ENCODE measurements at regions not wholly inside any gene's neighbourhood (a gene's known extent, or its start where the extent isn't known, plus 50 kb on each side); places are given as distances from the start of the nearest gene placed in this dataset.
"Not testable (repeated sequence)": the region's sequence is repeated elsewhere in the genome, so short reads cannot be mapped to it uniquely, and the experiment has no call there.

- DNase-seq: no peak
These were observed 56.1 kb upstream of the TMEM132D start for GRCh38 chr12:129959889-129960288.

GRCh38 chr12:129961091-129961490 lies 57.3 kb upstream of the TMEM132D start:
- DNase-seq: no peak

GRCh38 chr12:129961856-129962255 lies 58.0 kb upstream of the TMEM132D start:
- DNase-seq: no peak

- DNase-seq: no peak
These were observed 60.5 kb upstream of the TMEM132D start for GRCh38 chr12:129964300-129964699.

- no peak for DNase-seq
These were observed 61.1 kb upstream of the TMEM132D start for GRCh38 chr12:129964826-129965457.

GRCh38 chr12:129966146-129966995 lies 62.5 kb upstream of the TMEM132D start:
- no peak for DNase-seq

- DNase-seq: no peak
These were observed 67.9 kb upstream of the TMEM132D start for GRCh38 chr12:129971721-129972120.

- DNase-seq: no peak
These were observed 69.6 kb upstream of the TMEM132D start for GRCh38 chr12:129973236-129973961.

GRCh38 chr12:129984106-129984505 lies 80.3 kb upstream of the TMEM132D start:
- DNase-seq: no peak

- no peak for DNase-seq
These were observed 84.0 kb upstream of the TMEM132D start for GRCh38 chr12:129987841-129988240.

- DNase-seq: no peak
These were observed 90.8 kb upstream of the TMEM132D start for GRCh38 chr12:129994634-129995033.

- no peak for DNase-seq
These were observed 93.4 kb upstream of the TMEM132D start for GRCh38 chr12:129997239-129997638.

GRCh38 chr12:130004310-130004877 lies 100.6 kb upstream of the TMEM132D start:
- DNase-seq: not testable (repeated sequence)

- DNase-seq: no peak
These were observed 103.9 kb upstream of the TMEM132D start for GRCh38 chr12:130007771-130008170.

- no peak for DNase-seq
These were observed 104.4 kb upstream of the TMEM132D start for GRCh38 chr12:130008241-130008640.

GRCh38 chr12:130009961-130010360 lies 106.1 kb upstream of the TMEM132D start:
- DNase-seq: no peak

GRCh38 chr12:130011611-130012385 lies 108.0 kb upstream of the TMEM132D start:
- DNase-seq: no peak

- DNase-seq: peak; percentile 66
These were observed 110.1 kb upstream of the TMEM132D start for GRCh38 chr12:130013771-130014484.

- peak; percentile 20 for DNase-seq
These were observed 110.6 kb upstream of the TMEM132D start for GRCh38 chr12:130014485-130014807.

- no peak for DNase-seq
These were observed 112.4 kb upstream of the TMEM132D start for GRCh38 chr12:130016194-130016593.

GRCh38 chr12:130016986-130017385 lies 113.2 kb upstream of the TMEM132D start:
- no peak for DNase-seq
